ENCODE measurements at regions not wholly inside any gene's neighbourhood (a gene's known extent, or its start where the extent isn't known, plus 50 kb on each side); places are given as distances from the start of the nearest gene placed in this dataset.

- TF ChIP-seq CTCF (IDR thresholded peaks at IDR 0.05 in 8 of 11, conservative IDR thresholded peaks at IDR 0.05 in 3 of 11), result no peak
- no peak for TF ChIP-seq POLR2A (IDR thresholded peaks at IDR 0.05)
- no peak for TF ChIP-seq POLR2AphosphoS5 (IDR thresholded peaks at IDR 0.05)
Measured at GRCh38 chr22:48248901-48249455, 1486.5 kb downstream of the TBC1D22A start.

Measured in spleen (tissue), 7 donors.